GM18507 (cell line): ENCODE measurements at regions not wholly inside any gene's neighbourhood (a gene's known extent, or its start where the extent isn't known, plus 50 kb on each side); places are given as distances from the start of the nearest gene placed in this dataset.

ENCODE experiments used
- DNase-seq: peaks from one replicate; pipeline ENCODE4 v3.0.0; 2011; ENCODE audit warnings: low read depth; ENCODE audit not compliant: insufficient read length; ENCODE audit errors: extremely low spot score
- FAIRE-seq: peaks from 2 replicates; lab custom pipeline; 2011; peaks lifted over from hg19 to GRCh38; lab: Jason Lieb, UNC

DNA sequence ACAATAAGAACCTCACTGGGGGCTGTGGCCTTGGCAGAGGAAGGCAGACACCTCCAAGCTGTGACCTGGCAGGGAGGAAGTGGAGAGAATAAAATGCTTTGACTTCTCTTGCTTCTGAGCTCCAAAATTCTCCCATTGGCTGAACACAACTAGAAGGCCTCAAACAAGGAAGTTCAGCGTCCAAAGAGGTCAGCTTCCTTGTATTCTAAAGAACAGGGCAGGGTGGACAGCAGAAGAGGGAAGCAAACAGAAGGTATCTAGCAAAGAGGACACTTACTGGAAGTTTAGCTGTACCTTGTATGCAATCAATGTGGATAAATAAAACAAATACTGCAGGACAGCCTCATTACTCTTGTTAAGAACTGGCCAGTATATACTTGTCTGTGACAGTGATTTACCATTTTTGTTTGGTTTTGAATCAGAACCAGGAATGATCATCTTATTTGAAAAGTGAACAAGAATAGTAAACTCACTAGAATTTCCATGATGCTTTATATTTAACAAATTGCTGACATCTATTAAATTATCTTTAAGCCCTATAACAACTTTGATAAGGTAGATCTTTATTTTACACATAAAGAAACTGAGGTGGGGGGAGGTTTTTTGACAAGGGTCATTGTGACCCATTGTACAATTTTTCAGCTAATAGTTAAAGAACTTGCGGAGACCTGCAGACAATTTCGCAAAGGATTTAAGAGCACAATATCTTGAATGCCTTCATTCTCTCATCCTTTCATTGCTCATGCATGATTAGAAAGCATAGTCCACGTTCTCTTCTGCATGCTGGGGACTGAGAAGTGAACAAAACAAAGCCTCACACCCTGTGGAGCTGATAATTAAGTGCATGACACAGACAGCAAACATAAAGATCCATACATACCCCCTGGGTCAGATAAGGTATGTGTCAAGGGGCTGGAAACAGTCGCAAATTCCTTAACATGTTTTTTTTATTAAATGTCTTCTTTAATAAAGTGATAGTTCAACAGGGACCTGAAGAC is 1448.0 kb downstream of the AACS start:
- FAIRE-seq (no peak), DNase-seq (no peak)

DNA sequence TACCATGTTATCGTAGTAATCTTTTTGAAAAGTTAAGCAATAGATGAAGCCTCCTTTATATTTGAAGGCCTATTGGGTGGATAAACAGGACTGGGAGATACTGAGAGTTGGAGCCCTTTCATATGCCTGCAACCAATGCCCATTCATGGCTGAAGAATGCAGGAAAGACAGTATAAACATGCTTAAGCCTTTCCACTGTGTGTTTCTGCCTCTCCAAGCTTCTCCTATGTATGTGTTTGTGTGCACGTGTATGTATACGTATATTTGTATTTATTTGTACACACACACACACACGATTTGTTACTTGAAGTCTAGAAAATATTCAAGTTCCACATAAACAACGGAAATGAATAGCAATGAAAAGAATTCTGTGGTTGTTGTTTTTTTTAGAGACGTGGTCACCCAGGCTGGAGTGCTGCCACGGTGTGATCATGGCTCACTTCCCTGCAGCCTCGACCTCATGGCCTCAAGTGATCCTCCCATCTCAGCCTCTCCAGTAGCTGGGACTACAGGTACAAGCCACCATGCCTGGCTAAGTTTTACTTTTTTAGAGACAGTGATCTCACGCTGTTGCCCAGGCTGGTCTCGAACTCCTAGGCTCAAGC is 1453.5 kb downstream of the AACS start:
- FAIRE-seq (no peak), DNase-seq (no peak)

DNA sequence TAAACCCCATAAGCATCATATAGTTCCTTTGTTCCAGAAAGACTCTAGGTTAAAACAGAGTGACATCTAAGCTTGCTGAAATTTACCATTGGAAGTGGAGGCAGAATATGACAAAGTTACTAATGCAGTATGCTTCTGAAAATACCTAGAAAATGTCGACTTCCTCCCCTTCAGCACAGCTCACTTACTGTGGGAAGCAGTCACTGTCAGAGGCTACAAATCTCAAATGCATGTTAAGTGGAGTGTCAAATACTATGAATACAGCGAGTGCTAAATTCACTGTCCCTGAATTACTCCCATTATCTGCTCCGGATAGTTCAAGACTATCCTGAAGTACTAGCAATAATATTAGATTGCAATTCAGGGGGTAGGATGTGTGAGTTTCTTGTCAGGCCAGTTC is 1454.6 kb downstream of the AACS start:
- DNase-seq (no peak), FAIRE-seq (no peak)

DNA sequence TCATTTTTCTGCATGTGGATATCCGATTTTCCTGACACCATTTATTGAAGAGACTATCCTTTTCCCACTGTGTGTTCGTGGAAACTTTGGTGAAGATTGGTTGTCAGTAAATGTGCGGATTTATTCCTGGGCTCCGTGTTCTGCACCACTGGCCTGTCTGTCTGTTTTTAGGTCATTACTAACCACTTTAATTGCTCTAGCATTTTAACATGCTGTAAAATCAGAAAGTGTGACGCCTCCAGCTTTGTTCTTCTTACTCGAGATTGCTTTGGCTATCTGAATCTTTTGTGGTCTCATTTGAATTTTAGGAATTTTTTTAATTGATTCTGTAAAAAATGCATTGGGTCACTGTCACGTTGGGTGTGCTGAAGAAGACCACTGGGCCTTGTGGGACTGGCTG is 1458.7 kb downstream of the AACS start:
- no peak for FAIRE-seq

DNA sequence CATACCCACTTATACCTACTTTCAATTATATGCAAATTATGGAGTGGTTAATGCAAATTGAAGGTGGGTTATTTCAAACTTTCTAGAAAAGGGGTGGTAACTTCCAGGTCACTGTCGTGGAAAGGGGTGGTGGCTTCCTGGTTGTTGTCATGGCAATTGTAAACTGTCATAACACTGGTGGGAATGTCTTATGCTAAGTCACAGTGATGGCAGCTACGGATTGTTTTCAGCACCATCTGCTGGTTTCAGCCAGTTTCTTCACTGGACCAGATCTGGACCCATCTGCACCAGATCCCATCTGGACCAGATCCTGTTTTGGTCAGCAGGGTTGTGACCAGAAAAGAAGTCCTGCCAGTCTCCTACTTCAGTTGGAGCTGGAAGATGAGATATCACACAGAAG is 1469.3 kb downstream of the AACS start:
- DNase-seq: no peak
- FAIRE-seq: no peak

More for the DNA sequence above, 1458.7 kb downstream of the AACS start:
- no peak for DNase-seq

DNA sequence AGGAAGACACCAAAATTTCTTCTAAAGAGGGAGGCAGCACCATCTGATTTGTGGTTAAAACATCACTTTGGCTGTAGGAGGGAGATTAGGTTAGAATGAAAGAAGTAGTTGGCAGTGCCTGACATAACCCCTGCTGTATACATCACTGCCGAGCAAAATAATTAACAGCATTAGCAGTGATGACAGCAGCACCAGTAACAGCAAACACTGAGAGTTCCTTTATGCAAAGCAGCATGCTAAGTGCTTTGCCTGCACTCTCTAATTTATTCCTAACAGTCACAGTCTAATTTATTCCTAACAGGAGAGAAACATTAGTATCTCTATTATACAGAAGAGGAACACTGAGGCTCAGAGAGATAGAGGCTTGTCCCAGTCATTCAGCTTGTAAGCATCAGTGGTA is 1469.7 kb downstream of the AACS start:
- no peak for FAIRE-seq

DNA sequence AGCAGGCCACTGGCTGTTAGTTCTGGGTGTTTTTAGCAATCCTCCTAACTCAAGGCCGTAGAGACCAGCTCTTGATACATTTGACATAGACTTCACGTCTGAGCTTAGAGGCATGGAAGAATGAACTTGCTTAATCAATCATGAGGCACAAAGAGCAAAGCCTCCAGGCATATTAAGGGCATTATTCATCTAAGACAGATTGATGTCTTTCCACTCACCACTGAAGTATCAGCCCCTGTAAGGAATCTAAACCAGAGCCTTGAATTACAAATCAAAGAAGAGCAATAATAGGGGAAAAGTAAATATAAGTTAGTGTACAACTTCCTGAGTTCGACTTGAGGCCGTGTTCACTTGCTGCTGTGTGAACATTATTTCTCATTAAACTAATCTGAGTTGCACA is 1470.7 kb downstream of the AACS start:
- DNase-seq (no peak), FAIRE-seq (no peak)

More for the DNA sequence above, 1469.7 kb downstream of the AACS start:
- no peak for DNase-seq

DNA sequence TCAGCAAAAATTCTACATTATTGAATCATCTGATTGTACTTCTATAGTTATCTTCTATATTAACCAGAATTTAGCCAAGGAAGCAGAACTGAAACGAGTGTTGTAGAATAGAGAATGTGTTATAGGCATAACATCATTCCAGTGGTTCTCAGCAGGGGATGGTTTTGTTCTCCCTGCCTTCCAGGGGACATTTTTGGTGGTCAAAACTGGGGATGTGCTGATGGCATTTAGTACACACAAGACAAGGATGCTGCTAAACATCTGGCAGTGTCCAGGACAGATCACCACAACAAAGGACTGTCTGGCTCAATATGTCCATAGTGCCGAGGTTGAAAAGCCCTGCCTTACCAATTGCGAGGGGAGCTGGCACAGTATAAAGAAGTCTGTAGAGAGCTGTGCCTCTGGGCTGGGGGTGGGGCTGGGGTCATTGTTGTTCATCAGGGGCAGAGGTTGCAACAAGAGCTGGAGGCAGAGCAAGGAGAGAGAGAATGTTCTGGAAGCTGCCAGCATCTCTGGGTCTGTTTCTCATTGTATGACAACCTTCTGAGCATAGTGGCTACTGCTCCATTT is 1472.8 kb downstream of the AACS start:
- no peak for FAIRE-seq
- no peak for DNase-seq

DNA sequence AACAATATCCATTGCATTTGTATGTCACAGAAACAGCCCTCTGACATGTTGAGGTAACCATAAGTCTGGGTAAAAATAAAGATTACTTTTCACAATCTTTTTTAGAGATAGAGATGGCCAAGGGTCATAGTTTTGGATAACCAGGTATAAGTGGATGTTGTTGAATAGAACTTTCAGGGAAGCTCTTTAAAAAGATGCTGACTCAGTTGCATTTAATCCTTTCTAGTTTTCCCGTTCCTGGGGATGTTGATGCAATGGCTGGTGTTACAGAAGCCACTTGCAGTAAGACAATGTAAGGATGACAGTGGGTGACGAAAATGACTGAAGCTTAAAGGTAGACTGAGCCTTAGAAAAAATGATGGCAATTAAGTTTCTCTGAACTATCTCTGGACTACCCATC is 1473.7 kb downstream of the AACS start:
- DNase-seq: no peak
- no peak for FAIRE-seq

DNA sequence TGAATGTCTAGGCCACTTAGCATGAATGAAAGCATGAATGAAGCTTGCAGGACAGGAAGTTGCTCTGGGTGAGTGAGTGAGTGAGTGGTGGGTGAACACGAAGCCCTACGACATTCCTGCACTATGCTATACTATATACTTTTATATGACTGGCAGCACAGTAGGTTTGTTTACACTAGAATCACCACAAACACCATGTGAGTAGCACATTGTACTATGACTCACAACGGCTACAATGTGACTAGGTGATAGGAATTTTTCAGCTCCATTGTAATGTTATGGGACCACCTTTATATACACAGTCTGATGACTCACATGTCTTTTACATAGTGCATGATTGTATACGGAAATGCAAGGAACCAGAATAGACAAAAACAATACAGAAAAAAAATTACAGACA is 1480.2 kb downstream of the AACS start:
- no peak for DNase-seq
- no peak for FAIRE-seq

DNA sequence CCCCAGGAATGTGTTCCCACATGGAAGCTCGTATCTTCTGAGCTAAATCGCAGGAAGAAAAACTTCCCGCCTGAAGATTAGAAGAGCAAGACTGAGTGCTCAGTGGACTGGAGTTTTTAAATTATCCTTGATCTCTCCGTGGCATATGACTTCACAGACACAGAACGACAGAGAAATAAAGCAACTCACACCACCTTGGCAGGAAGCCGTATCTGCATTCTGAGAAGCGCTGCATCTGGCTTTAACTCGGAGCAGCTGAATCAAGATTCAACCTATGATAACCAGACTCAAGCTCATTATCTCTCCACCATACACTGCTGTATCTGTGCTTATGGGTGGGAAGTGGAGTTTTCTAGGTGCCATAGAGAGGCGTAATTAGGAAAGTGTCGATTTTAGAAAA is 1482.7 kb downstream of the AACS start:
- DNase-seq (no peak), FAIRE-seq (no peak)

DNA sequence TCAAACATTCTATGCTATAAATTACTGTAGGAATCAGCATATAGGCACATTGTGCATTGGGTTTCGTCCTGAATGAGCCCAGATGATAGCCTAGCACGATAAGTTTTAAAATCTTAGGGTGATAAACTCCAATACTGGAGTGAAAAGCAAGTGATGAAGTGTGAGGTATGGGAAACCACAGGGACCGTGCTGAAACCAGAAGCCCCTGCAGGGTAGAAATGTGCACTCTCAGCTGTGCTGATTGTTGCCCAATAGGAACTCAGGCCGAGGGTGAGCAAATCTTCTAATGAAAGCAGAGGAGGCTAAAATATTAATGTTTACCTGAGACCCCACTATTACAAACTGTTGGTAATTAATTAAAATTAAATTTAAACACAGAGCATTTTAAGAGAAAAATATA is 1486.6 kb downstream of the AACS start:
- FAIRE-seq (no peak), DNase-seq (no peak)

DNA sequence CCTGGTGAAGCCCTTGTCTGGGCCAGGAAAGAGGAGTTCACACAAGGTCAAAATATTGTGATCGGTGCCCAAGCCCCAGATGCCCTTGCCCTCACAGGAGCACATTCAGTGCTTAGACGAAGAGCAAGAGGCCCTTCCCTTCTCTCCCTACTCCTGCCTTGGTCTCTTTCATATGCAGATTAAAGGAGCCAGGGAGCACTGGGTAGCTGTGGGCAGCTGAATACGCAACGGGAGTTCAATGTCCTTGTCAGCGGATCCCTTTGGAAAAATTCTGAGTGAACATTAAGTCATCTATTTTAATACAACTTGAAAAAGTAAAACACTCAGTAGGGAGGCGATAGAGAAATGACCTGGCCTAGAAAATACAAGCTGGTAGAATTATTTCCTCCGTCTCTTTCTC is 1489.4 kb downstream of the AACS start:
- DNase-seq: no peak
- FAIRE-seq: no peak

DNA sequence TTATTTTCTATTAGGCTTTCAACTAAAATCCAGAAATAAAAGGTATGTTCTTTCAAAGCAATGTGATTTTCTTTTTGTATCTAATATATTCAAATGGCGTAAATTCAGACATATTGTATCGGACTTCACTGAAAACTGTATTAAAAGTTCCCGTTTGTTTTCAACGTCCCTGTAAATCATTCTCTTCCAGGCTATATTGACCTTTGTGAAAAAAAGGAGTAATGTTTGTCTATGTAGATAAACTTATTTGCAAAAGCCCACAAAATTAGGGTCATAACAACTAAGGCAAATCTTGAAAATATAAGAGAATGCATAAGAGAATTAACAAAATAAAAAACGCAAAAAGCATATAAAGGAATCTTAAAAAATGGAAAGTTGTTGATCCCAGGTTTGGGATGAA is 1492.4 kb downstream of the AACS start:
- DNase-seq (no peak), FAIRE-seq (no peak)

DNA sequence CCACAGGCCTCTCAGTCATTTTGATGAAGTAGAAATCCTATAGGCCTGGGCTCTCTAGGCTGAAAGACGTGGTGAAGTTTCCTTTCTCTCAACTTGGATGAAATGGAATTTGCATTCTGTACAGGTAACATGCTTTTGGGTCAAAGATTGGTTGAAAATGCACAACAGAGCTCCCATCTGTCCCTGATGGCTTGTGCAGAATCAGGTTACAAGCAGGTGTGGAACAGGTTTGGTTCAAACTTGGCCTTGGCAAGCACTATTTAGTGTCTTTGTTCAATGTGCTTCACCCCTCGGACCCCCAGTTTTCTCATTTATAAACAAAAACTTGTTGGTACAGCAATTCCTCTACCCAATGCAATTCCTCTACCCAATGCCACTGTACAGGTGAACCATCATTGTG is 1493.0 kb downstream of the AACS start:
- FAIRE-seq: no peak
- DNase-seq: no peak

DNA sequence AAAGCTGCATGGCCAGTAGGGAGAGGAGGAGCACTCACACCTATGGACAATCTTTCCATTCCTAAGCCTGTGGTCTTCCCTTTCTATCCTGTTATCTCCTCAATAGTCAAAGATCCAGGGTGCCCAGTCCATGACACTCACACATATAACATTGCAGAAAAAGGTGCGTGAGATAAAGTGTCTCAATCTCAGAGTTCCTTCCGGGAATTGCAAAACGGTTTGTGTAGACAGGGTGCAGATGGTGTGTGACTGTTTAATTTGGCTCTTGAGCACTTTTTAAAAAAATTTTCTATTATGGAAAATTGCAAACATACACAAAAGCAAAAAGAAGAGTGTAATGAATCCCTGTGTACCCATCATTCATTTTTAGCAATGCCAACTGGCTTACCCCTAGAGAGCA is 1493.6 kb downstream of the AACS start:
- DNase-seq (no peak), FAIRE-seq (no peak)

DNA sequence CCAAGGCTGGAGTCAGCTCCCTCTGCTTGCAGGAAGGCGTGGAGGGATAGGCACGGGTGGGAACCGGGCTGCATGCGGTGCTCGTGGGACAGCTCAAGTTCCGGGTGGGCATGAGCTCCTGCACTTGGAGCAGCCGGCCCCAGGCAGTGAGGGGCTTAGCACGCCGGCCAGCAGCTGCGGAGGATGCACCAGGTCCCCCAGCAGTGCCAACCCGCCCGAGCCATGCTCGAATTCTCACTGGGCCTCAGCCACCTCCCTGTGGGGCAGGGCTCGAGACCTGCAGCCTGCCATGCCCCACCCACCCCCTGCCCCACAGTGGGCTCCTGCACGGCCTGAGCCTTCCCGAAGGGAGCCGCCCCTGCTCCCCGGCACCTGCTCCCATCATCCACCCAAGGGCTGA is 1501.8 kb downstream of the AACS start:
- FAIRE-seq: no peak
- no peak for DNase-seq

DNA sequence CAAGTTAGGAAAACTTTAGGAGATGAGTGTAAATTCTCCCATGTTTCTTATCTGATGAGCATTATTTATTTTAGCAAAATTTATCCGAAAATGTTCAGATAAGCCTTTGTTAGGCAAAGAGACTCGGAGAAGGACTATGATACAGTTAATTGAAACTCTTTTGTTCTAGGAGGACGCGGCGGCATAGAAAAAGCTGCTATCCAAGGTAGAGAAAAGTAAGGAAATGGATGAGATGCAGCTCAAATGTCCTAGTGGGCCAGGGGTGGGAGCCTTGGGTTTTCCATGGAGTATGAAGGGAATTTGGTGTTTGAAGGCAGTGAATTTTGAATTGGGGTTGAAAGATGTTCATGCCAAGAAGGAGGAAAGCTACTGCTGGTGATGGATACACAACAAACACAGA is 1504.5 kb downstream of the AACS start:
- FAIRE-seq (no peak), DNase-seq (no peak)

DNA sequence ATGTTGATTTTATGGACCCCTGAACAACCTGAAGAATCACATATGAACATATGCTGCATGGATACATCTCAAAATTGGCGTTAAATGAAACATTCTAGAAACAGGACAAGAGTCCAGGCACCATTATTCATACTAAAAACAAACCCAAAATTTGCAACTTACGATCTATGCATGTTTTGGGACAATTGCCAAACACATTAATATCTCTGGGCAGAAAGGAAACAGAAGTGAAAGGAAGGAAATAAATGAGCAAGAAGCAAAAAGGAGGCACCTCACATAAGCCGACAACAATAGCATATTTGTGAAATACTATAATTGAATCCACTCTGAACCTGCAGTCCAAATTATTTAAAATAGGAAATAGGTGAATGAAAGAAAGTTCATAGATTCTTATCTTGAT is 1505.3 kb downstream of the AACS start:
- DNase-seq: no peak
- FAIRE-seq: no peak

DNA sequence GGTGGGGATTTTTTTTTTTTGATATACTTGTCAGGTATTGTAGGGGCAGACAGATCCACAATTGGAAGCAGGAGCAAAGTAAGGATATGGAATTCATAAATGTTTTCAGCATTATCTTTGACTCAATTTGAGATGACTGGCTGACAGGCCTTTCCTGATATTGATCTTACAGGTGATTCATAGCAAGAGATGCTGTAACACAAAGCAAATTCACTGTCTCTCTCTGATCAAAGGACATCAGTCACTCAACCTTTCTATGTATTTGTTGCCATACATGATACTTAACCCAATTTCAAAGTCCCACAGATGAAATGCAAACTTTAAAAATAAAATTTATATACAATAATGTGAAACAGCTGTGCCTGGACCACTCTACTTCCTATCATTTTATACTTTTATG is 1506.9 kb downstream of the AACS start:
- DNase-seq (no peak), FAIRE-seq (no peak)

DNA sequence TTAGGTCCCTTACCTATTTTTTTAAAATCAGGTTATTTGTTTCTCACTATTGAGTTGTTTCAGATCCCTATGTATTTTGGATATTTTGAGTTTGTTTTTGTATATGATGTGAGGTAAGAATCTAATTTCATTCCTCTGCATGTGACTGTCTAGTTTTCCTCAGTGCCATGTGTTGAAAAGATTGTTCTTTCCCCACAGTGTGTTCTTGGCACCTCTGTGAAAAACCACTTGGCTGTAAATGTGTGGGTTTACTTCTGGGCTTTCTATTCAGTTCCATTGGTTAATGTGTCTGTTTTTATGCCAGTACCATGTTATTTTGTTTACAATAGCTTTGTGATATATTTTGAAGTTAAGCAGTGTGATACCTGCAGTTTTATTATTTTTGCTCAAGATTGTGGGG is 1516.4 kb downstream of the AACS start:
- FAIRE-seq (no peak), DNase-seq (no peak)
